ENCODE measurements at regions not wholly inside any gene's neighbourhood (a gene's known extent, or its start where the extent isn't known, plus 50 kb on each side); places are given as distances from the start of the nearest gene placed in this dataset.

GRCh38 chr2:81589406-81589805 is 1284.9 kb upstream of the LRRTM1 start:
- Mint-ChIP-seq H3K9me3 (ENCODE audit: insufficient read depth) (peaks cover 3% of the 10 kb centered on the region), H3K4me3 (no peak overlapping the region), H3K27me3 (ENCODE audit: low read depth) (no peaks in the 10 kb centered on the region), H3K27ac (no peak overlapping the region), H3K4me1 (ENCODE audit: low read depth) (no peaks in the 10 kb centered on the region), H3K36me3 (ENCODE audit: low read depth) (no peaks in the 10 kb centered on the region)
- ChIA-PET CTCF (no interaction called here), POLR2A (no interaction called here)
- ATAC-seq (no peak), DNase-seq (no peak)

- Mint-ChIP-seq H3K4me3 (no peak overlapping the region), H3K27me3 (ENCODE audit: low read depth) (no peaks in the 10 kb centered on the region), H3K4me1 (ENCODE audit: low read depth) (no peaks in the 10 kb centered on the region), H3K9me3 (ENCODE audit: insufficient read depth) (peaks cover 21% of the 10 kb centered on the region), H3K27ac (no peak overlapping the region), H3K36me3 (ENCODE audit: low read depth) (no peaks in the 10 kb centered on the region)
- ChIA-PET POLR2A (no interaction called here), CTCF (no interaction called here)
- no peak for DNase-seq
- no peak for ATAC-seq
These were observed 1279.0 kb upstream of the LRRTM1 start for GRCh38 chr2:81583311-81584108.

- no peaks in the 10 kb centered on the region for H3K36me3 Mint-ChIP-seq (ENCODE audit: low read depth)
- ATAC-seq (no peak), DNase-seq (no peak)
- H3K27ac Mint-ChIP-seq, result no peak overlapping the region
- no peak overlapping the region for H3K4me3 Mint-ChIP-seq
- CTCF ChIA-PET, result no interaction called here
- no peaks in the 10 kb centered on the region for H3K4me1 Mint-ChIP-seq (ENCODE audit: low read depth)
- H3K27me3 Mint-ChIP-seq (ENCODE audit: low read depth), result no peaks in the 10 kb centered on the region
- peaks cover 31% of the 10 kb centered on the region for H3K9me3 Mint-ChIP-seq (ENCODE audit: insufficient read depth)
- POLR2A ChIA-PET, result no interaction called here
These were observed 1272.2 kb upstream of the LRRTM1 start for GRCh38 chr2:81576713-81577112.

- H3K4me1 Mint-ChIP-seq (ENCODE audit: low read depth), result no peaks in the 10 kb centered on the region
These were observed 1246.6 kb upstream of the LRRTM1 start for GRCh38 chr2:81551040-81551634.

GRCh38 chr2:81550277-81550676 is 1245.7 kb upstream of the LRRTM1 start:
- no peaks in the 10 kb centered on the region for H3K36me3 Mint-ChIP-seq (ENCODE audit: low read depth)
- H3K27ac Mint-ChIP-seq, result no peak overlapping the region
- DNase-seq (no peak), ATAC-seq (no peak)
- no peaks in the 10 kb centered on the region for H3K4me1 Mint-ChIP-seq (ENCODE audit: low read depth)
- no peaks in the 10 kb centered on the region for H3K27me3 Mint-ChIP-seq (ENCODE audit: low read depth)
- peaks cover 12% of the 10 kb centered on the region for H3K9me3 Mint-ChIP-seq (ENCODE audit: insufficient read depth)
- ChIA-PET POLR2A (no interaction called here), CTCF (no interaction called here)
- H3K4me3 Mint-ChIP-seq, result no peak overlapping the region

More at GRCh38 chr2:81551040-81551634, 1246.6 kb upstream of the LRRTM1 start:
- ATAC-seq (no peak), DNase-seq (no peak)
- ChIA-PET POLR2A (no interaction called here), CTCF (no interaction called here)
- H3K27me3 Mint-ChIP-seq (ENCODE audit: low read depth), result no peaks in the 10 kb centered on the region
- peaks cover 12% of the 10 kb centered on the region for H3K9me3 Mint-ChIP-seq (ENCODE audit: insufficient read depth)
- H3K36me3 Mint-ChIP-seq (ENCODE audit: low read depth), result no peaks in the 10 kb centered on the region
- no peak overlapping the region for H3K4me3 Mint-ChIP-seq
- no peak overlapping the region for H3K27ac Mint-ChIP-seq

GRCh38 chr2:81549646-81550045 is 1245.1 kb upstream of the LRRTM1 start:
- H3K9me3 Mint-ChIP-seq (ENCODE audit: insufficient read depth), result peaks cover 8% of the 10 kb centered on the region
- no peaks in the 10 kb centered on the region for H3K36me3 Mint-ChIP-seq (ENCODE audit: low read depth)
- H3K27me3 Mint-ChIP-seq (ENCODE audit: low read depth), result no peaks in the 10 kb centered on the region
- ChIA-PET CTCF (no interaction called here), POLR2A (no interaction called here)
- no peaks in the 10 kb centered on the region for H3K4me1 Mint-ChIP-seq (ENCODE audit: low read depth)
- H3K4me3 Mint-ChIP-seq, result no peak overlapping the region
- ATAC-seq (no peak), DNase-seq (no peak)
- H3K27ac Mint-ChIP-seq, result no peak overlapping the region

- H3K9me3 Mint-ChIP-seq (ENCODE audit: insufficient read depth), result peaks cover 4% of the 10 kb centered on the region
- H3K4me3 Mint-ChIP-seq, result no peak overlapping the region
- ChIA-PET POLR2A (no interaction called here), CTCF (interaction anchor here (1.5 kb wide), 1 partner anchor 9 kb away, joined by 3 read pairs; no protein-coding TSS in a partner anchor)
- ATAC-seq, result no peak
- H3K36me3 Mint-ChIP-seq (ENCODE audit: low read depth), result no peaks in the 10 kb centered on the region
- H3K27me3 Mint-ChIP-seq (ENCODE audit: low read depth), result no peaks in the 10 kb centered on the region
- no peaks in the 10 kb centered on the region for H3K4me1 Mint-ChIP-seq (ENCODE audit: low read depth)
- no peak overlapping the region for H3K27ac Mint-ChIP-seq
- DNase-seq, result no peak
These were observed 1241.1 kb upstream of the LRRTM1 start for GRCh38 chr2:81545626-81546025.

GRCh38 chr2:81542119-81542518 is 1237.6 kb upstream of the LRRTM1 start:
- H3K4me1 Mint-ChIP-seq (ENCODE audit: low read depth), result no peaks in the 10 kb centered on the region
- POLR2A ChIA-PET, result no interaction called here
- CTCF ChIA-PET, result no interaction called here

GRCh38 chr2:81529944-81530343 is 1225.4 kb upstream of the LRRTM1 start:
- Mint-ChIP-seq H3K9me3 (ENCODE audit: insufficient read depth) (peaks cover 31% of the 10 kb centered on the region), H3K4me3 (no peak overlapping the region), H3K4me1 (ENCODE audit: low read depth) (no peaks in the 10 kb centered on the region), H3K27me3 (ENCODE audit: low read depth) (no peaks in the 10 kb centered on the region), H3K27ac (no peak overlapping the region), H3K36me3 (ENCODE audit: low read depth) (no peaks in the 10 kb centered on the region)
- ATAC-seq, result no peak
- DNase-seq, result no peak
- POLR2A ChIA-PET, result no interaction called here
- CTCF ChIA-PET, result interaction anchor here (0.8 kb wide), 1 partner anchor 14 kb away, joined by 3 read pairs; no protein-coding TSS in a partner anchor

More at GRCh38 chr2:81542119-81542518, 1237.6 kb upstream of the LRRTM1 start:
- Mint-ChIP-seq H3K4me3 (no peak overlapping the region), H3K27me3 (ENCODE audit: low read depth) (no peaks in the 10 kb centered on the region), H3K27ac (no peak overlapping the region), H3K9me3 (ENCODE audit: insufficient read depth) (peaks cover 8% of the 10 kb centered on the region), H3K36me3 (ENCODE audit: low read depth) (no peaks in the 10 kb centered on the region)
- no peak for ATAC-seq
- DNase-seq, result no peak

GRCh38 chr2:81528852-81529480 is 1224.4 kb upstream of the LRRTM1 start:
- H3K4me1 Mint-ChIP-seq (ENCODE audit: low read depth), result no peaks in the 10 kb centered on the region
- no peak overlapping the region for H3K4me3 Mint-ChIP-seq
- CTCF ChIA-PET, result no interaction called here
- POLR2A ChIA-PET, result no interaction called here
- no peaks in the 10 kb centered on the region for H3K36me3 Mint-ChIP-seq (ENCODE audit: low read depth)
- DNase-seq (no peak), ATAC-seq (no peak)
- no peaks in the 10 kb centered on the region for H3K27me3 Mint-ChIP-seq (ENCODE audit: low read depth)
- peaks cover 36% of the 10 kb centered on the region for H3K9me3 Mint-ChIP-seq (ENCODE audit: insufficient read depth)
- H3K27ac Mint-ChIP-seq, result no peak overlapping the region

GRCh38 chr2:81523344-81523743 is 1218.8 kb upstream of the LRRTM1 start:
- no peaks in the 10 kb centered on the region for H3K4me1 Mint-ChIP-seq (ENCODE audit: low read depth)
- CTCF ChIA-PET, result no interaction called here

GRCh38 chr2:81513328-81513727 is 1208.8 kb upstream of the LRRTM1 start:
- Mint-ChIP-seq H3K4me3 (no peak overlapping the region), H3K4me1 (ENCODE audit: low read depth) (no peaks in the 10 kb centered on the region), H3K36me3 (ENCODE audit: low read depth) (no peaks in the 10 kb centered on the region), H3K9me3 (ENCODE audit: insufficient read depth) (peaks cover 5% of the 10 kb centered on the region), H3K27me3 (ENCODE audit: low read depth) (no peaks in the 10 kb centered on the region), H3K27ac (no peak overlapping the region)
- no peak for ATAC-seq
- ChIA-PET POLR2A (no interaction called here), CTCF (no interaction called here)
- no peak for DNase-seq

More at GRCh38 chr2:81523344-81523743, 1218.8 kb upstream of the LRRTM1 start:
- peaks cover 45% of the 10 kb centered on the region for H3K9me3 Mint-ChIP-seq (ENCODE audit: insufficient read depth)
- ATAC-seq, result no peak
- DNase-seq, result no peak
- H3K36me3 Mint-ChIP-seq (ENCODE audit: low read depth), result no peaks in the 10 kb centered on the region
- no peak overlapping the region for H3K27ac Mint-ChIP-seq
- no peak overlapping the region for H3K4me3 Mint-ChIP-seq
- H3K27me3 Mint-ChIP-seq (ENCODE audit: low read depth), result no peaks in the 10 kb centered on the region
- POLR2A ChIA-PET, result no interaction called here

Data from activated CD8-positive, alpha-beta T cell treated with anti-CD3 and anti-CD28 coated beads, Interleukin-2, amount 10 ng/mL, durations not matched to agents 7 days and 5 days (primary cell).